ENCODE measurements at regions not wholly inside any gene's neighbourhood (a gene's known extent, or its start where the extent isn't known, plus 50 kb on each side); places are given as distances from the start of the nearest gene placed in this dataset.

GRCh38 chr4:125397226-125397625 lies 82.5 kb downstream of the FAT4 start:
- TF ChIP-seq CTCF (IDR thresholded peaks at IDR 0.05) (no peak), EP300 (IDR thresholded peaks at IDR 0.05) (no peak)
